ENCODE measurements at regions not wholly inside any gene's neighbourhood (a gene's known extent, or its start where the extent isn't known, plus 50 kb on each side); places are given as distances from the start of the nearest gene placed in this dataset.

- Histone ChIP-seq H3K27ac (no peak overlapping the region), H3K4me1 (peaks cover 0 to 9% (median 7%) of the 10 kb centered on the region in 4 donors), H3K27me3 (no peaks in the 10 kb centered on the region), H3K4me3 (no peak overlapping the region), H3K36me3 (no peaks in the 10 kb centered on the region), H3K9me3 (no peaks in the 10 kb centered on the region)
- WGBS, 2 donors, result 88 to 97% methylated on average over 4 of the region's 4 CpGs
- TF ChIP-seq POLR2AphosphoS5 (IDR thresholded peaks at IDR 0.05), result no peak
- no peak for TF ChIP-seq EP300 (IDR thresholded peaks at IDR 0.05)
- no peak for DNase-seq
- intact Hi-C loops (cut with DNase I), result no loop called here
These were observed 987.5 kb upstream of the NCAM2 start for GRCh38 chr21:20010691-20011200.

GRCh38 chr21:20013851-20014250 lies 984.4 kb upstream of the NCAM2 start:
- H3K27me3 ChIP-seq, result no peaks in the 10 kb centered on the region
- H3K9me3 ChIP-seq, result no peaks in the 10 kb centered on the region
- H3K4me3 ChIP-seq, result no peak overlapping the region
- no peak for DNase-seq
- TF ChIP-seq POLR2A (IDR thresholded peaks at IDR 0.05) (no peak), EP300 (IDR thresholded peaks at IDR 0.05) (no peak), POLR2AphosphoS5 (IDR thresholded peaks at IDR 0.05) (no peak), CTCF (IDR thresholded peaks at IDR 0.05) (no peak)
- H3K27ac ChIP-seq, result no peak overlapping the region
- H3K4me1 ChIP-seq, result peaks cover 0 to 9% (median 7%) of the 10 kb centered on the region in 4 donors
- intact Hi-C loops (cut with DNase I), result no loop called here
- no peaks in the 10 kb centered on the region for H3K36me3 ChIP-seq
- 77 to 88% methylated on average over 1 of the region's 1 CpG for WGBS, 2 donors

GRCh38 chr21:20016435-20017005 lies 981.7 kb upstream of the NCAM2 start:
- Histone ChIP-seq H3K4me3 (no peak overlapping the region), H3K9me3 (no peaks in the 10 kb centered on the region), H3K27me3 (no peaks in the 10 kb centered on the region), H3K27ac (no peak overlapping the region), H3K4me1 (no peaks in the 10 kb centered on the region), H3K36me3 (no peaks in the 10 kb centered on the region)
- no peak for DNase-seq
- 91 to 92% methylated on average over 8 of the region's 8 CpGs for WGBS, 2 donors
- intact Hi-C loops (cut with DNase I), result no loop called here
- TF ChIP-seq POLR2AphosphoS5 (IDR thresholded peaks at IDR 0.05), result no peak
- TF ChIP-seq CTCF (IDR thresholded peaks at IDR 0.05), result no peak
- TF ChIP-seq POLR2A (IDR thresholded peaks at IDR 0.05), result no peak
- TF ChIP-seq EP300 (IDR thresholded peaks at IDR 0.05), result no peak

- intact Hi-C loops (cut with DNase I), result no loop called here
- WGBS, 2 donors, result 88 to 90% methylated on average over 6 of the region's 6 CpGs
- TF ChIP-seq POLR2AphosphoS5 (IDR thresholded peaks at IDR 0.05) (no peak), CTCF (IDR thresholded peaks at IDR 0.05) (no peak), EP300 (IDR thresholded peaks at IDR 0.05) (no peak), POLR2A (IDR thresholded peaks at IDR 0.05) (no peak)
These were observed 978.2 kb upstream of the NCAM2 start for GRCh38 chr21:20020026-20020425.

GRCh38 chr21:20023193-20023592 lies 975.0 kb upstream of the NCAM2 start:
- intact Hi-C loops (cut with DNase I), result no loop called here
- no peak overlapping the region for H3K4me3 ChIP-seq
- no peak for TF ChIP-seq POLR2A (IDR thresholded peaks at IDR 0.05)
- no peak for TF ChIP-seq EP300 (IDR thresholded peaks at IDR 0.05)
- no peak for TF ChIP-seq POLR2AphosphoS5 (IDR thresholded peaks at IDR 0.05)
- TF ChIP-seq CTCF (IDR thresholded peaks at IDR 0.05), result no peak
- no peaks in the 10 kb centered on the region for H3K9me3 ChIP-seq
- H3K36me3 ChIP-seq, result no peaks in the 10 kb centered on the region
- no peak overlapping the region for H3K27ac ChIP-seq
- no peak for DNase-seq
- no peaks in the 10 kb centered on the region for H3K27me3 ChIP-seq
- WGBS, 2 donors, result 73 to 86% methylated on average over 2 of the region's 2 CpGs
- no peaks in the 10 kb centered on the region for H3K4me1 ChIP-seq

More at GRCh38 chr21:20020026-20020425, 978.2 kb upstream of the NCAM2 start:
- no peak overlapping the region for H3K4me3 ChIP-seq
- no peak overlapping the region for H3K27ac ChIP-seq
- H3K36me3 ChIP-seq, result no peaks in the 10 kb centered on the region
- DNase-seq, result no peak
- no peaks in the 10 kb centered on the region for H3K9me3 ChIP-seq
- no peaks in the 10 kb centered on the region for H3K4me1 ChIP-seq
- H3K27me3 ChIP-seq, result no peaks in the 10 kb centered on the region
